ENCODE measurements at regions not wholly inside any gene's neighbourhood (a gene's known extent, or its start where the extent isn't known, plus 50 kb on each side); places are given as distances from the start of the nearest gene placed in this dataset.

DNA sequence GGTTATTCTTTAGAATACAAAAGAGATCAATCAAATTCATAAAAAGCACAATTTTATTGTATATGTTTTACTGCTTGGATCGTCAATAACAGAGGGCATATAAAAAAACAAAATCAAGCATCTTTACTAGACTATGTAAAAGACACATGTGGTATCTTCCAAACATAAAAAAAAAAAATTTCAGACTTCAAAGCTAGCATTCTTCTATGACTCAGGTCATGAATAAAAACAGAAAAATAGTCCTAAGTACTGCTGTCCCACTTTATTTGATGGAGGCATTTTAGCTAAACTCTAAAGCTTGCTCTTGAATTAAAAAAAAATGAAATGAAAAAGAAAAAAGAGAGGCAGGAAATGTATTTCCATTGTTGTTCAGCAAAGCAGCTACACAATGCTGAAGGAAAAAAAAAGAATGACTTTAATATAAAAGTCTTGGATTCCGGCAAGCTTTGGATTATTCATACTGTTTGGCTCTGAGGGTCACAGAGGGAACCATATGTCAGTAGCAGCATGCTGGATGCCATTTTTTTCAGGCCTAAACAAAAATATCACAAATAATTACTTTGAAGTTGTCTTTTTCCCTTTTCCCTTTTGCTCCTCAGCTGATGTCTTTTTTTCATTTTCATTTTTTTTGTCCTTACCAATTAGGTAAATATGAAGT is 249.1 kb upstream of the DIAPH2 start:
- TF ChIP-seq, protein P1, sequence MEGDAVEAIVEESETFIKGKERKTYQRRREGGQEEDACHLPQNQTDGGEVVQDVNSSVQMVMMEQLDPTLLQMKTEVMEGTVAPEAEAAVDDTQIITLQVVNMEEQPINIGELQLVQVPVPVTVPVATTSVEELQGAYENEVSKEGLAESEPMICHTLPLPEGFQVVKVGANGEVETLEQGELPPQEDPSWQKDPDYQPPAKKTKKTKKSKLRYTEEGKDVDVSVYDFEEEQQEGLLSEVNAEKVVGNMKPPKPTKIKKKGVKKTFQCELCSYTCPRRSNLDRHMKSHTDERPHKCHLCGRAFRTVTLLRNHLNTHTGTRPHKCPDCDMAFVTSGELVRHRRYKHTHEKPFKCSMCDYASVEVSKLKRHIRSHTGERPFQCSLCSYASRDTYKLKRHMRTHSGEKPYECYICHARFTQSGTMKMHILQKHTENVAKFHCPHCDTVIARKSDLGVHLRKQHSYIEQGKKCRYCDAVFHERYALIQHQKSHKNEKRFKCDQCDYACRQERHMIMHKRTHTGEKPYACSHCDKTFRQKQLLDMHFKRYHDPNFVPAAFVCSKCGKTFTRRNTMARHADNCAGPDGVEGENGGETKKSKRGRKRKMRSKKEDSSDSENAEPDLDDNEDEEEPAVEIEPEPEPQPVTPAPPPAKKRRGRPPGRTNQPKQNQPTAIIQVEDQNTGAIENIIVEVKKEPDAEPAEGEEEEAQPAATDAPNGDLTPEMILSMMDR (conservative IDR thresholded peaks at IDR 0.05; ENCODE audit: low read depth, low read length) = no peak
- no peak for TF ChIP-seq EZH2 (IDR thresholded peaks at IDR 0.05; ENCODE audit: borderline replicate concordance, low read depth, low read length, poor library complexity, severe bottlenecking)

Measured in A673 (cell line).